GM21717 (cell line): ENCODE measurements at regions not wholly inside any gene's neighbourhood (a gene's known extent, or its start where the extent isn't known, plus 50 kb on each side); places are given as distances from the start of the nearest gene placed in this dataset.
"Not testable (repeated sequence)": the region's sequence is repeated elsewhere in the genome, so short reads cannot be mapped to it uniquely, and the experiment has no call there.

Experiments
- ATAC-seq: cut with Tn5 transposase; IDR thresholded peaks from one replicate; pipeline ENCODE4 v1.9.1; 2021; ENCODE audit warnings: mild to moderate bottlenecking, moderate library complexity; ENCODE audit not compliant: unreplicated experiment

GRCh38 chr5:174935854-174936474, 211.6 kb downstream of the MSX2 start:
- ATAC-seq, result no peak

- ATAC-seq, result not testable (repeated sequence)
Observed at GRCh38 chr5:174931033-174931432, 206.7 kb downstream of the MSX2 start.

- no peak for ATAC-seq
Observed at GRCh38 chr5:174925586-174925985, 201.2 kb downstream of the MSX2 start.

- ATAC-seq, result no peak
Observed at GRCh38 chr5:174922955-174923354, 198.6 kb downstream of the MSX2 start.

GRCh38 chr5:174920906-174921550, 196.6 kb downstream of the MSX2 start:
- ATAC-seq, result no peak

- no peak for ATAC-seq
Observed at GRCh38 chr5:174919351-174919750, 195.0 kb downstream of the MSX2 start.

- ATAC-seq, result no peak
Observed at GRCh38 chr5:174918655-174919054, 194.3 kb downstream of the MSX2 start.

- ATAC-seq, result no peak
Observed at GRCh38 chr5:174917976-174918554, 193.7 kb downstream of the MSX2 start.

- ATAC-seq, result not testable (repeated sequence)
Observed at GRCh38 chr5:174917435-174917834, 193.1 kb downstream of the MSX2 start.

GRCh38 chr5:174916924-174917323, 192.5 kb downstream of the MSX2 start:
- ATAC-seq, result not testable (repeated sequence)

GRCh38 chr5:174916227-174916626, 191.8 kb downstream of the MSX2 start:
- ATAC-seq, result no peak

GRCh38 chr5:174911118-174911517, 186.7 kb downstream of the MSX2 start:
- ATAC-seq, result no peak

- no peak for ATAC-seq
Observed at GRCh38 chr5:174910245-174910737, 185.9 kb downstream of the MSX2 start.

GRCh38 chr5:174903172-174903732, 178.9 kb downstream of the MSX2 start:
- ATAC-seq, result no peak

GRCh38 chr5:174901336-174901735, 177.0 kb downstream of the MSX2 start:
- ATAC-seq, result no peak

- ATAC-seq, result no peak
Observed at GRCh38 chr5:174900240-174900865, 176.0 kb downstream of the MSX2 start.

GRCh38 chr5:174897281-174897950, 173.0 kb downstream of the MSX2 start:
- no peak for ATAC-seq

- ATAC-seq, result no peak
Observed at GRCh38 chr5:174895360-174895759, 171.0 kb downstream of the MSX2 start.

- no peak for ATAC-seq
Observed at GRCh38 chr5:174892742-174893141, 168.4 kb downstream of the MSX2 start.

GRCh38 chr5:174880412-174881200, 156.2 kb downstream of the MSX2 start:
- ATAC-seq, result not testable (repeated sequence)
